H1 (cell line): ENCODE measurements at regions not wholly inside any gene's neighbourhood (a gene's known extent, or its start where the extent isn't known, plus 50 kb on each side); places are given as distances from the start of the nearest gene placed in this dataset.

Experiments
- CTCF ChIA-PET: fragments of 300-600 bp; sonication (Branson Sonifier 250); formaldehyde crosslinking; loops from one replicate; lab custom pipeline; 2021; ENCODE audit not compliant: partially characterized antibody; lab: Charles Lee
- POLR2A ChIA-PET: fragments of 300-600 bp; sonication (Branson Sonifier 250); formaldehyde crosslinking; loops from one replicate; lab custom pipeline; 2021; ENCODE audit warnings: inconsistent platforms; ENCODE audit not compliant: partially characterized antibody; lab: Charles Lee
- DNase-seq, 2 experiments: peaks; one replicate each; pipeline versions ENCODE4 v3.0.0 to v3.0.0-alpha.2; 2010 to 2022; ENCODE audit warnings: low spot score in 2 of 2, low read depth in 1 of 2, mixed read lengths in 1 of 2
- FAIRE-seq: peaks from 2 replicates; lab custom pipeline; 2011; peaks lifted over from hg19 to GRCh38; lab: Jason Lieb, UNC
- H2AFZ ChIP-seq: 2 replicates; pipeline ENCODE4 v1.8.1; 2012; ENCODE audit warnings: low read length, inconsistent platforms
- H2AK5ac ChIP-seq: 2 replicates; pipeline ENCODE4 v1.6.1; 2013; ENCODE audit warnings: low read depth, low read length
- H2BK120ac ChIP-seq: replicated peaks from 2 replicates; pipeline ENCODE3; 2013; ENCODE audit warnings: low read depth, low read length, inconsistent platforms
- H2BK12ac ChIP-seq: 2 replicates; pipeline ENCODE4 v1.6.1; 2013; ENCODE audit warnings: low read depth, low read length
- H2BK15ac ChIP-seq: 2 replicates; pipeline ENCODE4 v1.6.1; 2013; ENCODE audit warnings: low read length
- H2BK20ac ChIP-seq: 2 replicates; pipeline ENCODE4 v1.6.1; 2013; ENCODE audit warnings: low read length
- H2BK5ac ChIP-seq: 2 replicates; pipeline ENCODE4 v1.6.1; 2013; ENCODE audit warnings: low read depth, low read length
- H3K14ac ChIP-seq: 2 replicates; pipeline ENCODE4 v1.6.1; 2013; ENCODE audit warnings: inconsistent platforms; ENCODE audit not compliant: insufficient read length
- H3K18ac ChIP-seq: 2 replicates; pipeline ENCODE4 v1.6.1; 2013; ENCODE audit warnings: low read length; ENCODE audit errors: extremely low read depth
- H3K23ac ChIP-seq: 2 replicates; pipeline ENCODE4 v1.6.1; 2013; ENCODE audit warnings: inconsistent platforms; ENCODE audit not compliant: insufficient read length
- H3K23me2 ChIP-seq: 2 replicates; pipeline ENCODE4 v1.6.1; 2013; ENCODE audit warnings: low read depth, low read length
- H3K27ac ChIP-seq: 2 replicates; pipeline ENCODE4 v1.6.1; 2011; ENCODE audit warnings: low read depth, low read length, inconsistent platforms
- H3K27me3 ChIP-seq, 4 experiments: replicated peaks in 1 of 4; 1 replicate in 1 of 4; 2 replicates in 3 of 4; pipeline versions ENCODE4 v1.6.1 to v1.8.1; 2011 to 2013; ENCODE audit warnings: low read length in 3 of 4, mild to moderate bottlenecking in 3 of 4, inconsistent platforms in 2 of 4, mixed read lengths in 2 of 4, moderate library complexity in 1 of 4; ENCODE audit not compliant: control insufficient read depth in 3 of 4, insufficient read depth in 3 of 4; ENCODE audit errors: extremely low read depth in 1 of 4
- H3K36me3 ChIP-seq, 4 experiments: 2 replicates each; pipeline versions ENCODE4 v1.6.1 to v1.8.1; 2011 to 2013; ENCODE audit warnings: mild to moderate bottlenecking in 4 of 4, low read length in 3 of 4, moderate library complexity in 2 of 4, control low read depth in 1 of 4, inconsistent platforms in 1 of 4; ENCODE audit not compliant: insufficient read depth in 4 of 4, control insufficient read depth in 2 of 4
- H3K4ac ChIP-seq: replicated peaks from 2 replicates; pipeline ENCODE3; 2013; ENCODE audit warnings: low read length, low read depth, mixed read lengths, inconsistent platforms; ENCODE audit not compliant: insufficient read length
- H3K4me1 ChIP-seq, 4 experiments: replicated peaks in 1 of 4; 1 replicate in 1 of 4; 2 replicates in 3 of 4; pipeline versions ENCODE4 v1.6.1 to v1.8.1; 2011 to 2013; ENCODE audit warnings: low read length in 3 of 4, inconsistent platforms in 2 of 4, mixed read lengths in 1 of 4; ENCODE audit not compliant: insufficient read depth in 4 of 4, control insufficient read depth in 3 of 4
- H3K4me2 ChIP-seq, 2 experiments: 2 replicates each; pipeline versions ENCODE4 v1.6.1 to v1.8.1; 2011 to 2013; ENCODE audit warnings: low read depth in 2 of 2, low read length in 2 of 2, control low read depth in 1 of 2, inconsistent platforms in 1 of 2, mild to moderate bottlenecking in 1 of 2; ENCODE audit not compliant: insufficient read depth in 1 of 2
- H3K4me3 ChIP-seq, 4 experiments: fragments of 200-600, 300-600 bp in 1 of 4; sonication (generic), shearing (Covaris generic), sonication (Bioruptor Twin) in 1 of 4; 2 replicates each; pipeline versions ENCODE4 v1.5.1 to v1.8.1; 2011 to 2016; ENCODE audit warnings: low read length in 4 of 4, low read depth in 3 of 4, control low read depth in 2 of 4, inconsistent platforms in 2 of 4, mild to moderate bottlenecking in 2 of 4, mixed read lengths in 1 of 4, moderate library complexity in 1 of 4; ENCODE audit not compliant: insufficient read depth in 2 of 4; ENCODE audit errors: extremely low read depth in 1 of 4
- H3K56ac ChIP-seq: replicated peaks from 2 replicates; pipeline ENCODE3; 2013; ENCODE audit warnings: low read depth, mild to moderate bottlenecking, mixed read lengths, low read length, inconsistent platforms; ENCODE audit not compliant: insufficient read length
- H3K79me1 ChIP-seq: 2 replicates; pipeline ENCODE4 v1.6.1; 2013; ENCODE audit warnings: low read depth, low read length, control low read depth
- H3K79me2 ChIP-seq, 2 experiments: 2 replicates each; pipeline versions ENCODE4 v1.6.1 to v1.8.1; 2012 to 2013; ENCODE audit warnings: low read length in 2 of 2, mild to moderate bottlenecking in 2 of 2, inconsistent platforms in 1 of 2; ENCODE audit not compliant: insufficient read depth in 2 of 2, control insufficient read depth in 1 of 2
- H3K9ac ChIP-seq, 4 experiments: replicated peaks in 1 of 4; 1 replicate in 1 of 4; 2 replicates in 3 of 4; pipeline versions ENCODE4 v1.6.1 to v1.8.1; 2011 to 2013; ENCODE audit warnings: low read depth in 3 of 4, low read length in 3 of 4, control low read depth in 2 of 4, mild to moderate bottlenecking in 2 of 4, moderate library complexity in 2 of 4, inconsistent platforms in 1 of 4; ENCODE audit errors: extremely low read depth in 1 of 4
- H3K9me3 ChIP-seq, 2 experiments: 2 replicates each; pipeline versions ENCODE4 v1.6.1 to v1.8.1; 2012 to 2013; ENCODE audit warnings: mild to moderate bottlenecking in 2 of 2, moderate library complexity in 2 of 2, control low read depth in 1 of 2, inconsistent platforms in 1 of 2, low read depth in 1 of 2, low read length in 1 of 2, mixed read lengths in 1 of 2; ENCODE audit not compliant: insufficient read depth in 2 of 2
- H4K20me1 ChIP-seq, 2 experiments: replicated peaks in 1 of 2; 2 replicates each; pipeline versions ENCODE3 to v1.8.1; 2011 to 2013; ENCODE audit warnings: inconsistent platforms in 2 of 2, low read length in 2 of 2, mild to moderate bottlenecking in 1 of 2; ENCODE audit not compliant: insufficient read depth in 2 of 2, control insufficient read depth in 1 of 2
- H4K5ac ChIP-seq: 2 replicates; pipeline ENCODE4 v1.6.1; 2013; ENCODE audit warnings: low read length, low read depth, mixed read lengths, inconsistent platforms; ENCODE audit not compliant: insufficient read length
- H4K8ac ChIP-seq: 2 replicates; pipeline ENCODE4 v1.8.0; 2013; ENCODE audit warnings: mild to moderate bottlenecking, moderate library complexity, low read length, inconsistent platforms; ENCODE audit not compliant: insufficient read depth; ENCODE audit errors: extremely low read depth
- H4K91ac ChIP-seq: replicated peaks from 2 replicates; pipeline ENCODE3; 2013; ENCODE audit warnings: low read length, mixed read lengths, inconsistent platforms; ENCODE audit not compliant: insufficient read length
- BACH1 ChIP-seq: IDR thresholded peaks from 2 replicates; pipeline ENCODE4 v1.6.1; 2012; ENCODE audit warnings: low read length, improper control_type of control experiment
- EGR1 ChIP-seq: IDR thresholded peaks from 2 replicates; pipeline ENCODE4 v1.6.1; 2011; ENCODE audit warnings: low read depth, low read length, borderline replicate concordance
- EZH2 ChIP-seq: fragments of 200-600 bp; sonication (generic); IDR thresholded peaks from 2 replicates; pipeline ENCODE4 v1.7.1; 2012; ENCODE audit warnings: low read depth, mild to moderate bottlenecking, moderate library complexity, low read length, inconsistent platforms; ENCODE audit not compliant: severe bottlenecking
- KDM5A ChIP-seq: fragments of 200-600 bp; IDR thresholded peaks from 2 replicates; pipeline ENCODE4 v1.7.1; 2012; ENCODE audit warnings: mild to moderate bottlenecking, low read length, inconsistent platforms, mixed read lengths
- MAFK ChIP-seq: IDR thresholded peaks from 2 replicates; pipeline ENCODE4 v1.6.1; 2012; ENCODE audit warnings: low read depth, mild to moderate bottlenecking, improper control_type of control experiment, low read length
- POLR2A ChIP-seq, 2 experiments: IDR thresholded peaks; 1 replicate in 1 of 2; 2 replicates in 1 of 2; pipeline ENCODE4 v1.6.1; 2011; ENCODE audit warnings: low read depth in 2 of 2, low read length in 2 of 2, mild to moderate bottlenecking in 2 of 2; ENCODE audit errors: control extremely low read depth in 1 of 2
- POU5F1 ChIP-seq: IDR thresholded peaks from 2 replicates; pipeline ENCODE4 v1.6.1; 2011; ENCODE audit warnings: low read depth, mild to moderate bottlenecking, low read length, moderate library complexity
- RBBP5 ChIP-seq: IDR thresholded peaks from 2 replicates; pipeline ENCODE4 v1.7.1; 2012; ENCODE audit warnings: low read depth, mild to moderate bottlenecking, inconsistent platforms, low read length, moderate library complexity, borderline replicate concordance
- SIRT6 ChIP-seq: IDR thresholded peaks from one replicate; pipeline ENCODE4 v1.7.1; 2012; ENCODE audit warnings: low read length, inconsistent platforms
- SRF ChIP-seq: IDR thresholded peaks from 2 replicates; pipeline ENCODE4 v1.6.1; 2011; ENCODE audit warnings: mild to moderate bottlenecking, low read depth, low read length, moderate library complexity
- SUZ12 ChIP-seq: fragments of 200-600 bp; sonication (generic); IDR thresholded peaks from 2 replicates; pipeline ENCODE4 v1.6.1; 2012; ENCODE audit warnings: mild to moderate bottlenecking, inconsistent platforms, low read length, moderate library complexity, mixed read lengths
- USF2 ChIP-seq: IDR thresholded peaks from 2 replicates; pipeline ENCODE4 v1.6.1; 2011; ENCODE audit warnings: low read length, improper control_type of control experiment
- ZNF274 ChIP-seq: IDR thresholded peaks from 2 replicates; pipeline ENCODE4 v1.7.0; 2012; ENCODE audit warnings: low read length, borderline replicate concordance; ENCODE audit errors: extremely low read depth
- WGBS, 2 experiments: shearing (Covaris generic) in 1 of 2; methylation state at CpG; one replicate each; pipeline versions ENCODE4 v1.1.6 to v1.1.7; 2013 to 2015; ENCODE audit warnings: low lambda C conversion rate in 2 of 2, mixed read lengths in 2 of 2, inconsistent platforms in 1 of 2, low coverage in 1 of 2, missing lambda C conversion rate in 1 of 2; ENCODE audit not compliant: insufficient replicate concordance in 2 of 2, insufficient coverage in 1 of 2, insufficient read length in 1 of 2; ENCODE audit errors: extremely low coverage in 1 of 2, missing lambda C conversion rate in 1 of 2; 5-methylcytosine and 5-hydroxymethylcytosine counted together

DNA sequence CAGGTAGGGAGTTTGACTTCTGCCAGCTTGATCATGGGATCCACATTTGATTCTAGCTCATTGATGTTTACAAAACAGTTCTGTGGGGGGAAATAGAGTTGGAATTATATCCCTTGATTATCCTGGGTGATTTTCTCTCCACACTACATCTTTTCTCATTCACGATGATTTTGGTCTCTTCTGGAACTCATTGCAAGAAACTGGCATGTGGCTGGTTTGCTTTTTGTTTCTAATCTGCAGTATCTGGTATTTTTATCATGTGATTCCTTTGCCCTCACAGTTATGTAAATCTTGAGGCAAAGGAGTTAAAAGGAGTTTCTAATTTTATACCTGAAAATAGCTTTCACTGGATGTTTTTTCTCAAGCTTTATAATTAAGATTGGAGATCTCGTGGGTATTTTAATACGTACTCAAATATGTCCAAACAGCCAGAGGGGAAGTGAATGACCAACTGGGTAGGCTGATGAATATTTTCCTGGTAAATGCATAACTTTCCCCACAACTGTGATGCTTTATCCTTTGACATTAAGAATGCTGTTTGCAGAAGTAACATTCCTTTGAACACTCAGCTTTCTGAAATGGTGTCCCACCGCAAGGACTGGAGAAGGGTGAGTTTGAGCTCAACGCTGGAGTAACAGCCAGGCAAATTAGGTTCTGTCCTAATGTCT is 502.9 kb upstream of the ZEB2 start:
- H3K14ac ChIP-seq = no peak overlapping the region
- whole genome bisulfite sequencing, 2 experiments = 95% methylated on average over 5 of the region's 5 CpGs; no CpG with 5 or more reads in 1 of the 2 experiments
- H3K79me1 ChIP-seq = no peaks in the 10 kb centered on the region
- no peaks in the 10 kb centered on the region for H3K9me3 ChIP-seq
- H4K8ac ChIP-seq = no peak overlapping the region
- no peak overlapping the region for H3K56ac ChIP-seq
- H2BK5ac ChIP-seq = no peak overlapping the region
- no peak overlapping the region for H2BK20ac ChIP-seq
- H3K36me3 ChIP-seq = no peaks in the 10 kb centered on the region
- no peaks in the 10 kb centered on the region for H4K20me1 ChIP-seq
- POLR2A ChIA-PET = interaction anchor here (0.6 kb wide), 1 partner anchor 10 kb away, joined by 3 read pairs; no protein-coding TSS in a partner anchor
- no peak overlapping the region for H3K23ac ChIP-seq
- no peak overlapping the region for H3K4me3 ChIP-seq
- H4K91ac ChIP-seq = no peak overlapping the region
- H2AK5ac ChIP-seq = no peak overlapping the region
- no peak overlapping the region for H2BK15ac ChIP-seq
- no peak overlapping the region for H3K27ac ChIP-seq
- H3K27me3 ChIP-seq = no peaks in the 10 kb centered on the region
- H2AFZ ChIP-seq = 0 out of 2 replicates have a peak overlapping the region, but pooled peaks have one; percentile 54
- no peak overlapping the region for H4K5ac ChIP-seq
- H2BK12ac ChIP-seq = no peak overlapping the region
- no peak overlapping the region for H3K4ac ChIP-seq
- CTCF ChIA-PET = interaction anchor here (1.8 kb wide), 1 partner anchor 20 kb away, joined by 5 read pairs; no protein-coding TSS in a partner anchor
- no peak overlapping the region for H3K4me2 ChIP-seq
- no peaks in the 10 kb centered on the region; a peak in 1 of 7 replicates for H3K4me1 ChIP-seq
- no peak for DNase-seq
- no peak overlapping the region for H3K9ac ChIP-seq
- no peaks in the 10 kb centered on the region; the same call in 1 of the 2 replicates for H3K23me2 ChIP-seq
- H2BK120ac ChIP-seq = no peak overlapping the region
- no peaks in the 10 kb centered on the region for H3K79me2 ChIP-seq
- FAIRE-seq = no peak
- H3K18ac ChIP-seq = no peak overlapping the region; the same call in 1 of the 2 replicates
- TF ChIP-seq USF2 (no peak), POU5F1 (no peak), MAFK (no peak), EGR1 (no peak), RBBP5 (no peak), BACH1 (no peak), SRF (no peak), SIRT6 (no peak), ZNF274 (no peak), EZH2 (no peak), POLR2A (IDR thresholded peaks at IDR 0.05; ENCODE audit: control extremely low read depth in 1 of 2, low read depth in 2 of 2, low read length in 2 of 2) (no peak), KDM5A (no peak), SUZ12 (no peak)
